Activated T-cell treated with anti-CD3 and anti-CD28 coated beads, Interleukin-2, amount 50 U/mL, for 24 hours (primary cell): ENCODE measurements at regions not wholly inside any gene's neighbourhood (a gene's known extent, or its start where the extent isn't known, plus 50 kb on each side); places are given as distances from the start of the nearest gene placed in this dataset.
"Not testable (repeated sequence)": the region's sequence is repeated elsewhere in the genome, so short reads cannot be mapped to it uniquely, and the experiment has no call there.

ENCODE experiments used
- DNase-seq: peaks from one replicate; pipeline ENCODE4 v3.0.0-alpha.2; 2020
- H3K27ac Mint-ChIP-seq: 2 replicates; pipeline ENCODE4 v1.8.0; 2020; ENCODE audit warnings: mild to moderate bottlenecking, mixed read lengths
- H3K27me3 Mint-ChIP-seq: 2 replicates; pipeline ENCODE4 v1.8.0; 2020; ENCODE audit warnings: mixed read lengths
- H3K36me3 Mint-ChIP-seq: 2 replicates; pipeline ENCODE4 v1.8.0; 2020; ENCODE audit warnings: low read depth, mixed read lengths
- H3K4me1 Mint-ChIP-seq: 2 replicates; pipeline ENCODE4 v1.8.0; 2020; ENCODE audit warnings: low read depth, mixed read lengths
- H3K4me3 Mint-ChIP-seq: 2 replicates; pipeline ENCODE4 v1.8.0; 2020; ENCODE audit warnings: mild to moderate bottlenecking, moderate library complexity, mixed read lengths
- H3K9me3 Mint-ChIP-seq: 2 replicates; pipeline ENCODE4 v1.8.0; 2020; ENCODE audit warnings: mixed read lengths

DNA sequence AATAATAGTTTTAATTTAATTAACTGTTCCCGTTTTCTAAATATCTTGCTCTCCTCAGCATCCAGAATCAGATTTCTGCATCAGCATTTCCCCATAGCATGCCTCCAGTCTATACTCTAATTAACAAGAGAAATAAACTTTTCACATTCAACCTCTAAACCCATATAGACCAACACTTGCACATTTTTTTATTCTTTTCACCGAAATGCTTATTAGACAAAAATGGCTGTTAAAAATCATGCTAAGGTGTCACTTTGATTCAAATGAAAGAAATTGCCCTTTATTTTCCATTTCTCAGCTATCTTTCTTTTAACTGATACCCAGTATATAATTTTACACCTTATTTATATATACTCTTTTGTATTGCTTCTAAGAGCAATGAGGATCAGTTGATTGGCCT, 1107.1 kb upstream of the EPHA6 start:
- Mint-ChIP-seq H3K27me3 (no peaks in the 10 kb centered on the region), H3K4me1 (peaks cover 3% of the 10 kb centered on the region), H3K36me3 (no peaks in the 10 kb centered on the region), H3K4me3 (no peak overlapping the region), H3K27ac (no peak overlapping the region), H3K9me3 (peaks cover 8% of the 10 kb centered on the region)
- no peak for DNase-seq

DNA sequence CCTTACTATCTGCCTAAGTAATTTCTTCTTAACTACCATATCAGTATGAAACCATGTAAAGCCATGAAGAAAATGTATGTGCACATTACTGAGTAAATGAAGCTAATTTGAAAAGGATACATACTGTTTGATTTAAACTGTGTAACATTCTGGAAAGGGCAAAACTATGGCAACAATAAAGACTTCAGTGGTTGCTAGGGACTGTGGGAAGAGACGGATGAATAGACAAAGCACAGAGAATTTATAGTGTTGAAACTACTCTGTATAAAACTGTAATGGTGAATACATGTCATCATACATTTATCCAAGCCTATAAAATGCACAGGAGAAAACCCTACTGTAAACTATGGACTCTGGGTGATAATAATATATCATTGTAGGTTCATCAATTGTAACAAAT, 1103.7 kb upstream of the EPHA6 start:
- peaks cover 3% of the 10 kb centered on the region for H3K9me3 Mint-ChIP-seq
- H3K27ac Mint-ChIP-seq = no peak overlapping the region
- H3K4me3 Mint-ChIP-seq = no peak overlapping the region
- H3K4me1 Mint-ChIP-seq = peaks cover 3% of the 10 kb centered on the region
- no peak for DNase-seq
- H3K36me3 Mint-ChIP-seq = no peaks in the 10 kb centered on the region
- no peaks in the 10 kb centered on the region for H3K27me3 Mint-ChIP-seq

DNA sequence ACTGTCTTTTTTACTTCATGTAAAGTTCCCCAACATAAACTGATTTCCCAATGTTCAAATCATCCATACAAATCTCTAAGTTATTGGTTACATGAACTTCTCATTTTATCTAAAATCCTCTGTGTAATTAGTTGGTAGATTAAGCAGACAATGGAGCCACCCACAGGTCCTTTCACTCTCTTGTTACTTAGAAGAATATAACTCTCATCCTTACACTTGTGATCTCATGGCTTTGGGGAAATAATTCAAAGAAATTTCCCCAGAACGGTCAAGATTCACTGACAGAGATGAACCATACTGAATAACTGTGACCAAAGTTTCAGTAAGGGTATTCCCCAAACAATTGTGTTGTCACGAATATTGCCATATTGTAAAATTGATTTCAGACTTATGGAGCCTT, 1102.6 kb upstream of the EPHA6 start:
- Mint-ChIP-seq H3K4me3 (no peak overlapping the region), H3K9me3 (peaks cover 3% of the 10 kb centered on the region), H3K4me1 (no peaks in the 10 kb centered on the region), H3K36me3 (no peaks in the 10 kb centered on the region), H3K27me3 (no peaks in the 10 kb centered on the region), H3K27ac (no peak overlapping the region)
- no peak for DNase-seq

DNA sequence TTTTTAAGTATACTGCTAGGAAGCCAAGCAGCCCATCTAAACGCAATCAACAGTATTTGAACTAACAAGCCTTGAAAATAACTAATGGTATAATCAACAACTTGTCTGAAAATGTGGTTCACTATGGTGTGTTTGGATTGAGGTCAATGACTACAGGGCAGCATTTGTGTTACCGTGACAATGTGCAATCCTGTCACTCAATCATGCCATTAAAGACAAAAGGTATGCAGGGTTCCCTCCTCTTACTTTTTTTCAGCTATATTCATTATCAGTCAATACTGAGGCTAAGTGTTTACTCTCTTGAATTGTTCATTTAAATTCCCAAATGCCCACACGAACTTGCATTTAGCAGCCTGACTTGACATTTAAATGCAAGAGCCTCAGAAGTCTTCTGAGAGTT, 1099.3 kb upstream of the EPHA6 start:
- Mint-ChIP-seq H3K36me3 (no peaks in the 10 kb centered on the region), H3K4me1 (no peaks in the 10 kb centered on the region), H3K27ac (no peak overlapping the region), H3K9me3 (peaks cover 3% of the 10 kb centered on the region), H3K27me3 (no peaks in the 10 kb centered on the region), H3K4me3 (no peak overlapping the region)
- DNase-seq = no peak

DNA sequence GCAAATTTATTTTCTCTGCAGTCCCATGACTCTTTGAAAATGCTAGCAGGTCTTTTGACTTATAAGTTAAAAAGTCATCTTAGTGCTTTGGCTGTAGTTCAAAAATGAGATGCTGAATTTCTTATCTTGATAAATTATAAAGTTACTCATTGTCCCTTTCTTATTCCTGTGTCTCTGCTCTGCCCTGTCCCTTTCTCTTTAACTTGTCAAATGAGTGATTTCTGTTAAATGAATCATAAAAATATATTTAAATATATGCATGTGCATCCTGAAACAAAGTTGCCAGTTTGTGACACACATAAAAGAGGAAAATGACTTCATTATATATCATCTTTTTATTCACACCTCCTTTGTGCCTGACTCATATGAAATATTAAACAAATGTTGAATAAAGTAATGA, 1097.3 kb upstream of the EPHA6 start:
- H3K27me3 Mint-ChIP-seq = no peaks in the 10 kb centered on the region
- H3K36me3 Mint-ChIP-seq = no peaks in the 10 kb centered on the region
- no peak overlapping the region for H3K27ac Mint-ChIP-seq
- no peak for DNase-seq
- H3K9me3 Mint-ChIP-seq = no peaks in the 10 kb centered on the region
- H3K4me1 Mint-ChIP-seq = no peaks in the 10 kb centered on the region
- H3K4me3 Mint-ChIP-seq = no peak overlapping the region

DNA sequence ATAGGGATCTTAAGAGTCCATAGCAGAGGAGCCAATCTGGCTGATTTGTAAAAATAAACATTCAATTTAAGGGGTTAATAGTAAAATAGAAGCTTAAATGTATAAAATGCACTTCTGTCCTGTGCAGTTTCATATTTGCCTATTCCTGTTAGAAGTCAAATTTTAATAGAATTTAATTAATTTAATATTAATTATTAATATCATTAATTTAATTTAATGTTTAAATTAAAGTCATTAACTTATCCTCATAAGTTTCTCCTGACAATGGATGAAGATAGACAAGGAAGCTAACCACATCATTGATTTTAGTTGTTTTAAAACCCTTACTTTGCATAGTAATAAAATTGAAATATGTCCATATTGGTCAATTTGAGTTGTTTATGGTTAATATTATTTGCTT, 1096.2 kb upstream of the EPHA6 start:
- no peaks in the 10 kb centered on the region for H3K36me3 Mint-ChIP-seq
- no peak overlapping the region for H3K27ac Mint-ChIP-seq
- no peak for DNase-seq
- H3K4me1 Mint-ChIP-seq = no peaks in the 10 kb centered on the region
- no peak overlapping the region for H3K4me3 Mint-ChIP-seq
- H3K27me3 Mint-ChIP-seq = no peaks in the 10 kb centered on the region
- H3K9me3 Mint-ChIP-seq = no peaks in the 10 kb centered on the region

DNA sequence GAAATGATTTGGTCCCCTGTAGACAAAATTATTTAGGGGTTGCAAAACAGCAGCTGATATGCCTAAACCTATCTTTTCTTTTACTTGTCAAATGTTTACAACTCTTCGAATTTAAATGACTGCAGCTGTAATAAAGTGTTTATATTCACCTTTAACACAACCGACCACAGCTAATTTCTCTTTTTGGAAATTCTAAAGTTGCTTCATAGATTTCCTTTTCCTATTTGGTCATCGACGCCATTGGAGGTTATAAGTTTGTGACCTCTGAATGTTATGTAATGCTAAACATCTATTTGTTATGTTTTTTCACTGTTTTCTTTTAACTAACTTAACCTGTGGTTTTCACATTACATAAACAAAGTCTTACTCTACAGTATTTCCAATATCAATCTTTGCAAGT, 1094.9 kb upstream of the EPHA6 start:
- Mint-ChIP-seq H3K9me3 (no peaks in the 10 kb centered on the region), H3K4me1 (no peaks in the 10 kb centered on the region), H3K36me3 (no peaks in the 10 kb centered on the region), H3K27me3 (no peaks in the 10 kb centered on the region), H3K4me3 (no peak overlapping the region), H3K27ac (no peak overlapping the region)
- DNase-seq = no peak

DNA sequence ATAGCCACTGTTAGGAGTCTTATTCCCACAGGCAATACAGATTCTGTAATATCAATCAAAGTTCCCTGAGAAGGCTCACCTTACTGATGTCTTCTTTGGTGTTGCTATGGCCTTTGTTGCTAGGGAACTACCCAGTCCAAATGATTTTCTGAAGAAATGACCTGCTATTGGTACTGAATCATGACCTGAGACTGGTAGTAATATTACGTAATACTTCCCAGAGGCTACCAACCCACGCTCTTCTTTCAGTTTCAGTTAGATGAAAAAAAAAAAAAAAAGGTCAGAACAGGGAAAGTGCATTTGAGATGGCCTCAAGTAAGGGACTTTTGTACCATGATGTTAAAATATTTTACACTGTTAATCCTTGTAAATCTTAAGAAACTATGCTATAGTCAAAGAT, 1092.5 kb upstream of the EPHA6 start:
- no peaks in the 10 kb centered on the region for H3K27me3 Mint-ChIP-seq
- H3K27ac Mint-ChIP-seq = no peak overlapping the region
- no peak overlapping the region for H3K4me3 Mint-ChIP-seq
- no peak for DNase-seq
- H3K36me3 Mint-ChIP-seq = no peaks in the 10 kb centered on the region
- no peaks in the 10 kb centered on the region for H3K4me1 Mint-ChIP-seq
- no peaks in the 10 kb centered on the region for H3K9me3 Mint-ChIP-seq

DNA sequence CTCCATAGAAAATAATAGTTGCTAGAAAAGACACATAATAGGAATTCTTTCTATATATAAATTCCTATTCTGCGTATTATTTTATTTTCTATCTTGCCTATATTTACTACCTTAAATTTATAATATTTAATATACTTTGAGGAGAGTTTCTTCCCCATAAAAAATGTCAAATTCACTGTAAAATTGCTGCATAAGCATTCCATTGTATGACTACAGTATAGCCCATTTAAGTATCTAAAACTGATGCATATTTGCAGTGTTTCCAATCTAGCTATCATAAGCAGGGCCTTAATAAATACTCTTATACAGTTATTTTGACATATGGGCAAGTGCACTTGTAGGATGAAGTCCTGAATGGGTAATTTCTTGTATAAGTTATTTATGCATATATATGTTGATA, 1088.6 kb upstream of the EPHA6 start:
- Mint-ChIP-seq H3K4me3 (no peak overlapping the region), H3K9me3 (peaks cover 3% of the 10 kb centered on the region), H3K27ac (no peak overlapping the region), H3K36me3 (no peaks in the 10 kb centered on the region), H3K4me1 (no peaks in the 10 kb centered on the region), H3K27me3 (no peaks in the 10 kb centered on the region)
- no peak for DNase-seq

DNA sequence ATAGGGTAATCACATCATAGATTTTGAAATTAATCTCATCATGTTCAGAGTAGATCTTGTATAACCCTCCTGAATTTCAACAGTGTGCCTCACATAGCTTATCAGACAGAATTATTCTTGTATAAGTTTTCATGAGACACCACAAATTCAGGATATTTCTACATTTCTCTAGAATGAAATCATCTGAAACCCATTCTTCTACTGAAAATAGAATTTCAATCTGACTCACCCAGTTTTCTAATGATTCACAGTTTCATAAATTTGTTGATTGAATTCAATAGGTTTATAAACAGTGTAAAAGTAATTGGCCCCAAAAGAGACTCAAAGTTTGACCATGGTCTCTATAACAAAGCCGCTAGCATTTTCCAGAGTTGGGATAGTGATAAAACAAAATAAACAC, 1082.6 kb upstream of the EPHA6 start:
- Mint-ChIP-seq H3K9me3 (peaks cover 3% of the 10 kb centered on the region), H3K4me3 (no peak overlapping the region), H3K4me1 (no peaks in the 10 kb centered on the region), H3K27ac (no peak overlapping the region), H3K36me3 (no peaks in the 10 kb centered on the region), H3K27me3 (no peaks in the 10 kb centered on the region)
- DNase-seq = no peak

DNA sequence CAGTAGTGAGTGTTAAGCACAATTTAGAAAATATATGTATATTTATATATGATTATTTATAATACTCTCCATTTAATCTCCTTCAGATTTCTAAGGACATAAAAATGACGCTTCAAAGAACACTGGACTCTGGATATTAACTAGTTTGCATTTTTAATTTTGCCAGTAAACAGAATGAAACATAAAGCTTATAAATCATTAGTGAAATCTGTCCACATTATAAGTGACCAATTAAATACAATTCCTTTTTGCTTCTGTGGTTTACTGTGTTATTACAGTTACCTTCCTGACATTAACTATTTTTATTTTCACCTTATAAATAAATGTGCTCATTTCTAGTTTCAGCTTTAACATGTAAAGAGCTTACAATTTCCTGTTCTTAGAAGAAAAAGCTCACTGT, 1081.1 kb upstream of the EPHA6 start:
- no peak overlapping the region for H3K27ac Mint-ChIP-seq
- H3K4me1 Mint-ChIP-seq = no peaks in the 10 kb centered on the region
- no peaks in the 10 kb centered on the region for H3K36me3 Mint-ChIP-seq
- DNase-seq = no peak
- H3K27me3 Mint-ChIP-seq = no peaks in the 10 kb centered on the region
- H3K4me3 Mint-ChIP-seq = no peak overlapping the region
- H3K9me3 Mint-ChIP-seq = peaks cover 3% of the 10 kb centered on the region

DNA sequence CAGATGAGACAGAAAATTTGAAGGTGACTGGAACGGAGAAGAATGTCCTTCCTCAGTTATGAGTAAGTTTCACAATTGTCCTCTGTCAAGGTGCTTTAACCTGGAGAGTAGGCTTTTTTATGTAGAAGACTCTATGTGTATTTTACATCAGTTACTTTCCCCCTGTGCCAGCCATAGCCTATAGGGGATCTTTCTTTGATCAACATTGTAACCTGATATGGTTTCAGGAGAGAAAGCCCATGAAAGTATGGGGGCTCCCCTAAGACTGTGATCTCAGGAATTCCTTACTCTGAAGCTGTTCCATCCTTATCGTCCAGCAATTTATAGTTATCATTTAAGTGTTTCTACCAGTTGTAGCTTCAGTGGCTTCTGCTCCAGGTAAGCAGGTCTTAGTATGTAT, 1076.3 kb upstream of the EPHA6 start:
- Mint-ChIP-seq H3K9me3 (no peaks in the 10 kb centered on the region), H3K4me3 (no peak overlapping the region), H3K4me1 (no peaks in the 10 kb centered on the region), H3K36me3 (no peaks in the 10 kb centered on the region), H3K27me3 (no peaks in the 10 kb centered on the region), H3K27ac (no peak overlapping the region)
- DNase-seq = no peak

DNA sequence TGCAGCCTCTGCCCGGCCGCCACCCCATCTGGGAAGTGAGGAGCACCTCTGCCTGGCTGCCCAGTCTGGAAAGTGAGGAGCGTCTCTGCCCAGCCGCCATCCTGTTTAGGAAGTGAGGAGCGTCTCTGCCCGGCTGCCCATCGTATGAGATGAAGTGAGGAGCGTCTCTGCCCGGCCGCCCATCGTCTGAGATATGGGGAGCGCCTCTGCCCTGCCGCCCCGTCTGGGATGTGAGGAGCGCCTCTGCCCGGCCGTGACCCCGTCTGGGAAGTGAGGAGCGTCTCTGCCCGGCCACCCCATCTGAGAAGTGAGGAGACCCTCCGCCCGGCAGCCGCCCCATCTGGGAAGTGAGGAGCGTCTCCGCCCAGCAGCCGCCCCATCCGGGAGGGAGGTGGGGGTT, 1069.5 kb upstream of the EPHA6 start:
- not testable (repeated sequence) for H3K36me3 Mint-ChIP-seq, DNase-seq, H3K27me3 Mint-ChIP-seq, H3K9me3 Mint-ChIP-seq, H3K4me3 Mint-ChIP-seq, H3K4me1 Mint-ChIP-seq, H3K27ac Mint-ChIP-seq

DNA sequence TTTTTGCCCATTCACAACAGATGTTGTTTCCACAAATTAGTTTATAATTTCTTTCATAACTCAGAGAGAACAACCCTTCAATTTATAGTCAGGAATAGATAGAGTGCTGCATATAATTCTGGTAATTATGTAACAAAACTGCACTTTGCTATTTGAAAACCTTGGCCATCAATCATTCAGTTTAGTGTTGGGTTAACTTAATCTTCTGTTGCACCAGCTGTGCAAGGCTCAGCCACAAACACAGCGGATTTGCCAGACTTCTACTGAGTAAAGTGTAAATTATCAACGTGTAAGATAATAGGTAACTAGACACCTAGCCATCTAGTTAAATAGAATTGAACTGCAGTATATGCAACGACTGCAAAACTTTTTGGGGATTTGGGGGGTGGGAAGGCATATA, 1064.3 kb upstream of the EPHA6 start:
- H3K9me3 Mint-ChIP-seq = peaks cover 8% of the 10 kb centered on the region
- H3K27me3 Mint-ChIP-seq = no peaks in the 10 kb centered on the region
- no peak overlapping the region for H3K27ac Mint-ChIP-seq
- H3K4me3 Mint-ChIP-seq = no peak overlapping the region
- no peaks in the 10 kb centered on the region for H3K4me1 Mint-ChIP-seq
- DNase-seq = no peak
- no peaks in the 10 kb centered on the region for H3K36me3 Mint-ChIP-seq

DNA sequence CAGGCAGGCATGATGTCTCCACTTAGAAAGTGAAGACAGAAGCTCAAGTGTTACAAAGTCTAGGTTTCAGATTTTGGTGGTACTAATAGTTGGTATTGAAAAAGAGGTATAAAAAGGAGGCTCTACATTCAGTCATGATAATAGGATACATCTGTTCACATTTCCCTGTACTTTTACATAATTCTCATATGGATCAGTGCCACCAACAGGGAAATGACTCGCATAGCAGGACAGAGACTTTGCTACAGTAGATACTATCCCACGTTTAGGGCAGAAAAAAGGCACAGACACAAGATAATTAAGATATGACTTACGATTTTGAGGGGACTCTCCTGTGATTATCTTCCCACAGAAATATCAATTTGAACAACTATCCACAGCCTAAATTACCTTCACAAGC, 1062.9 kb upstream of the EPHA6 start:
- H3K27me3 Mint-ChIP-seq = no peaks in the 10 kb centered on the region
- H3K4me3 Mint-ChIP-seq = no peak overlapping the region
- DNase-seq = no peak
- peaks cover 10% of the 10 kb centered on the region for H3K9me3 Mint-ChIP-seq
- no peaks in the 10 kb centered on the region for H3K4me1 Mint-ChIP-seq
- no peaks in the 10 kb centered on the region for H3K36me3 Mint-ChIP-seq
- H3K27ac Mint-ChIP-seq = no peak overlapping the region

DNA sequence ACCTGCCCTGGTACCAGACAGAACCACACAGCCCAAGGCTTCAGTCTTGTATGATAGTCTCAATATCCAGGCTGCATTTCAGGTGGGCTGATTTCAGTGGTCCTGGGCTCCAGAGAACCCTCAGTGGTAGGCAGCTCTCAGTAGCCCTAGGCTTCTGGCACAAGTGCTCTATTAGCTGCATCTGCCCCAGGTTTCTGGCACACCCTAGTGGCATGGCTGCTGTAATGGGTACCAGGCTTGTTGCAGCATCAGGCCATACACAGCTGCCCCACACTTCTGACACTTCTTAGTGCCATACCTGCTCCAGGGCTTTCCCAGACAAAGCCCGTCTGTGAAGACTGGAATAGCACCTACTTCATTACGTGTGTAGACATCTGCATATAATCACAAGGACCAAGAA, 1062.2 kb upstream of the EPHA6 start:
- no peaks in the 10 kb centered on the region for H3K4me1 Mint-ChIP-seq
- peaks cover 10% of the 10 kb centered on the region for H3K9me3 Mint-ChIP-seq
- H3K27ac Mint-ChIP-seq = no peak overlapping the region
- no peaks in the 10 kb centered on the region for H3K36me3 Mint-ChIP-seq
- H3K27me3 Mint-ChIP-seq = no peaks in the 10 kb centered on the region
- no peak for DNase-seq
- no peak overlapping the region for H3K4me3 Mint-ChIP-seq
